B cell (primary cell): ENCODE measurements at regions not wholly inside any gene's neighbourhood (a gene's known extent, or its start where the extent isn't known, plus 50 kb on each side); places are given as distances from the start of the nearest gene placed in this dataset.

ENCODE experiments used
- EZH2 ChIP-seq: IDR thresholded peaks from 2 replicates; pipeline ENCODE4 v1.6.1; 2012; ENCODE audit warnings: borderline replicate concordance, low read depth, mild to moderate bottlenecking, moderate library complexity, low read length; ENCODE audit not compliant: insufficient read depth, poor library complexity, severe bottlenecking
- TF ChIP-seq, protein P1 (sequence below): fragments of 200-600 bp; IDR thresholded peaks from one replicate; pipeline ENCODE4 v1.8.0; 2022; ENCODE audit warnings: antibody characterized with exemption, mild to moderate bottlenecking

DNA sequence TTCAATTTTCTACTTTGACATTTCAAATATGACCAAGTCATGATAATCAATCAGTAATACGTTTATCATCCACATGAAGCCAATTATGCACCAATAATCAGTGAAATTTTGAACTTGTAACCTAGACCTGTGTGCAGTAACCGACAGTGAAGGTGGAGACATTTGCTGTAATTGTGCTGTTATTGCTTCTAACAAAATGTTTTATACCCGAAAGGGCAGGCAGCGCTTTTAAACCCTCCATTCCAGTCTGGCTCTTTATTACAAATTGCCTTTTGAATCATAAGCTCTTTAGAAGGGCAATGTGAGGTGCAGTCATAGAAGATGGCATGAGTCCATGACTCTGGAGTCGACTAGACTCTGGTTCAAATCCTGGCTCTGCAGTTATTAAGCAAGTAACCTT lies 135.7 kb downstream of the GXYLT1 start:
- TF ChIP-seq, protein P1, sequence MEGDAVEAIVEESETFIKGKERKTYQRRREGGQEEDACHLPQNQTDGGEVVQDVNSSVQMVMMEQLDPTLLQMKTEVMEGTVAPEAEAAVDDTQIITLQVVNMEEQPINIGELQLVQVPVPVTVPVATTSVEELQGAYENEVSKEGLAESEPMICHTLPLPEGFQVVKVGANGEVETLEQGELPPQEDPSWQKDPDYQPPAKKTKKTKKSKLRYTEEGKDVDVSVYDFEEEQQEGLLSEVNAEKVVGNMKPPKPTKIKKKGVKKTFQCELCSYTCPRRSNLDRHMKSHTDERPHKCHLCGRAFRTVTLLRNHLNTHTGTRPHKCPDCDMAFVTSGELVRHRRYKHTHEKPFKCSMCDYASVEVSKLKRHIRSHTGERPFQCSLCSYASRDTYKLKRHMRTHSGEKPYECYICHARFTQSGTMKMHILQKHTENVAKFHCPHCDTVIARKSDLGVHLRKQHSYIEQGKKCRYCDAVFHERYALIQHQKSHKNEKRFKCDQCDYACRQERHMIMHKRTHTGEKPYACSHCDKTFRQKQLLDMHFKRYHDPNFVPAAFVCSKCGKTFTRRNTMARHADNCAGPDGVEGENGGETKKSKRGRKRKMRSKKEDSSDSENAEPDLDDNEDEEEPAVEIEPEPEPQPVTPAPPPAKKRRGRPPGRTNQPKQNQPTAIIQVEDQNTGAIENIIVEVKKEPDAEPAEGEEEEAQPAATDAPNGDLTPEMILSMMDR: no peak
- no peak for TF ChIP-seq EZH2
